HG03442 (cell line): ENCODE measurements at regions not wholly inside any gene's neighbourhood (a gene's known extent, or its start where the extent isn't known, plus 50 kb on each side); places are given as distances from the start of the nearest gene placed in this dataset.

Experiments used
- ATAC-seq: cut with Tn5 transposase; IDR thresholded peaks from one replicate; pipeline ENCODE4 v1.9.1; 2021; ENCODE audit warnings: mild to moderate bottlenecking, moderate library complexity; ENCODE audit not compliant: unreplicated experiment

- no peak for ATAC-seq
Observed at GRCh38 chr2:16051841-16052564, 111.7 kb downstream of the MYCN start.

DNA sequence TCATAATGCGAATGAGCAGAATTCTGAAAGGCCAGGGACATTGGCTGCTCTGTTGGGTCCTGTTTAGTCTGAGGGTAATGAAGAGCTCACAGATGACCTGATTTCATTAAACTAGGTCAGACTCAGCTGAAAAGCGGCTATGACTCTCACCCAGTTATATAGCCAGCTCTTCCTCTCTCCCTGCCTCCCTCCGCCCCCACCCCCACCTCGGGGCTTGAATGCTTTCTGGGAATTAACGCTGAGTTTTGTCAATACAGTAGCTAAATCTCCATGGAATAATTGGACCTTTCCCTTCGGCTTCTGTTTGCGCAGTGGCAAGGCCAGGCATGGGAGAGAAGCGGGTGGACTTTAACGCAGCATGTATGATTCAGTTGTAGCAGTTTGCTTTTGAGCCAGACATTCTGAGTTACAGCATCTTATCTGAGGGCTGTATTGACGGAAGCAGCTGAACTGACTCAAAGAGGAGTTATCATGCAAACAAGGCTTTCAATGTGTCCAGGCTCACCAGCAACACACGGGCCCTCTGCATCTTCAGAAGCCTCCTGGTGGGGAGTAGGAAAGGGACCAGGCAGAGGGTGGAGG lies 110.6 kb downstream of the MYCN start:
- ATAC-seq = no peak

- ATAC-seq = no peak
Observed at GRCh38 chr2:16050261-16050907, 110.0 kb downstream of the MYCN start.

DNA sequence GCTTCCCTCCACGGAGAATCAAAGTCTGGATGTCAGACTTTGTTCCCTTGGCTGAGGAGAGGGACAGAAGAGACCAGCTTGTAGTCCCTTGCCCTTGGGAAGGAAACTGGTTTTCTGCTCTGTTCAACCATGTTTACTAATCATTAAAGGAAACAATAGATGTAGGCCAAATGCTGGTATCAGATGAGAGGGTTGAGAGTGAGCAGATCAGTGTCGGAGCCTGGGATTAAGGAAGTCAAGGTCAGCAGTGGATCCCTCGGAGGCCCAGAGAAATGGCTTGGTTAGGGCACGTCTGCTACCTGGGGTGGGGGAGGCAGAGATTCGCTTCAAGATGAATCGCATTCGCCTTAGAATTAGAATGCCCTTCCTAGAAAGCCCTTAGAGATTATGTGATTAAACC lies 109.1 kb downstream of the MYCN start:
- ATAC-seq = no peak

- no peak for ATAC-seq
Observed at GRCh38 chr2:16048466-16048865, 108.1 kb downstream of the MYCN start.

GRCh38 chr2:16047701-16048100 lies 107.4 kb downstream of the MYCN start:
- no peak for ATAC-seq

- no peak for ATAC-seq
Observed at GRCh38 chr2:16046649-16047048, 106.3 kb downstream of the MYCN start.

- no peak for ATAC-seq
Observed at GRCh38 chr2:16045653-16046352, 105.5 kb downstream of the MYCN start.

- ATAC-seq = no peak
Observed at GRCh38 chr2:16044946-16045456, 104.7 kb downstream of the MYCN start.

- ATAC-seq = no peak
Observed at GRCh38 chr2:16043627-16044026, 103.3 kb downstream of the MYCN start.

- ATAC-seq = no peak
Observed at GRCh38 chr2:16043192-16043591, 102.8 kb downstream of the MYCN start.

DNA sequence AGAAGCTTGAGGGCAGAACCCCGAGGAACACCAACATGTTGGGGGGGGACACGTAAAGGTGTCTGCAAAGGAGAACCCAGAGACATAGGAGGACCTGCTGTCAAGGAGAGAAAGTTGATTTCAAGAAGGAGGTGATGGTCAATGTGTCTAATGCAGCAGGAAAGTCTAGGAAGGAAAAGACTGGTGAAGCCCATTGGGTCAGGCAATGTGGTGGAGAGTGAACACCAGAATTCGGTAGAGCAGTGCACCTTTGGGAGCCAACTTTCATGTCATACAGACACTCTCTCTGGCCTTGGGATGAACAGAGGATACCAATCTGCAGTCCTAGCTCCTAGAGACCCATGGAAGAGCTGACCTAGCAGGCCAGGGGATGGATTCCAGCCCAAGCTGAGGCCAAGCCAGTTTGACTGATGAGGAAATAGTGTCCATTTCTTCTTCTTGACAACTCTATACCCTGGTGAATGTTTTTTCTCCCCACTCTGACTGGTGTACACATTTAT lies 101.9 kb downstream of the MYCN start:
- no peak for ATAC-seq

DNA sequence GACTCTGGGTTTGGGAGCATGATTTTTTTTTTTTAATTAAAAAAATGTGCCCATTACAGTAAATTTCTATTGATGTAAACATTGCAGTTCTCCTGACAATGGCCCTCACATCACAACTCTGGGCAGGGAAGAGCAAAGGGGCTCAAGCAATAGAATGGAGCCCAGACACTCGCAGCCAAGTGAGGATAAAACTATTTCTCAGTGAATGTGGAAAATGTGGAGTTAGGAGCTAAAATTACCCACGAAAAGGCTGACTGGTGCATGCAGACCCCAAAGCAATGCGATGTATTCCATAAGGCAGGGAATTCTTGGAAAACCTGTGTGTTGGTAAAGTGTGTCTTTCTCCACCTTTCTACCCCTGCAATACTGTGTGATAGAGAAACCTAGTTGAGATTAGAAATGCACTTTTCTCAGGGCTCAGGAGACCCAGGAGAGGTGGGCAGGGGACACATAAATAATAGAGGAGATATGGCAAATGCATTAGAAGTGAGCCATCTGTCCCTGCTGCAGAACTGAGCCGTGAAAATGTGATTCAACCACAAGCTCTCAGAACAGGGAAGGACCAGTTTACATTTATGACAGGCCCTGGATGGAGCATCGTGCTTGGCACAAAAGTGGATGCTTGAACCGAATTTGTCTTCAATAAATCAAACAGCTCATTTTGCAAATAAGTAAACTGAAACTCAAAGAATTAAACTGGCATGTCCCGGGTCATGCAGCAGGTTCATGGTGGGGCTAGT lies 100.1 kb downstream of the MYCN start:
- ATAC-seq = no peak

DNA sequence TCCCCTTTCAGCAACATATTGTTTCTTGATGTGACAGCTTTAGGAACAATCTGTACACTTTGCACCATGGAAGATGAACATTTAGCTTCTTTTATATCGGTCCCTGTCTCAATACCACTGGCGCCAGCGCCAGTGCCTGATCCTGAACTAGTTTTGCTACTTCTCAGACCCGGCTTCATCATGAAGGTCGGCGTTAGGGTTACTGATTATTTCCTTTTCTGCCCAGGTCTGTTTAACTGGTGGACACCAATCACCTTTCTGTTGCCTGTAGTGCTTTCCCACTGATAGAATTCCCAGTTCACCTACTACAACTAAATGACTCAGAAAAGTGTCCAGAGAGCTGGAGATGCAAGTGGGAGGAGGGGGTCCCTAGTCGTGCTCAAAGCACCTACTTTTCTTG lies 99.5 kb downstream of the MYCN start:
- no peak for ATAC-seq

- no peak for ATAC-seq
Observed at GRCh38 chr2:16039055-16039454, 98.7 kb downstream of the MYCN start.

- ATAC-seq = no peak
Observed at GRCh38 chr2:16038621-16039020, 98.3 kb downstream of the MYCN start.

DNA sequence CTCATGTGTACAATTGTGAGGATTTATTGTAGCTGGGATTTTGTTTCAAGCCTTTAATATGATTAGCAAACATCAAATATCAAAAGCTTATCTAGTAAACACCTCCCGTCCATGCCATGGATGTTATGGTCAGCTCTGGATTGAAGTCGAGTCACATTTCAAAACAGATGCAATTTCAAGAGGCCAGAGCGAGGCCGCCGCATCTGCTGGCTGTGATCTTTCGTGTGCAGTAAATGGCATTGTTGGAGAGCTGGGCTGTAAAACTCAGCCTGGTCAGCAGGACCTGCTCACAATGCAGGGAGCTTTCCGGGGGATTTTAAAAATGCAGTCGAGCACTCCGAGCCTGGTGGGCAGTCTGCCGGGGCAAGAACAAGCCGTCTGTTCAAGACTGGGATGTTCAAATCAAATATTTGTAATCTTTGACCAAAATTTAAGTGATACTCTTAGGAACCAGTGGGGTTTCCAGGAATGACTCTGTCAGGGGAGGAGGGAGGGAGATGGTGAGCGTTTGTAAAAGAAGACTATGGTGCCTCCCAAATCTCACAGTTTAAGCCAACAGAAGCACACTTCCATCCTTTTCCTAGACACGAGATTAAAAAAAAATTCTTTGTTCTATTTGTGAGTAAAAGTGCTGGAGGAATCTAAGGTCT lies 97.6 kb downstream of the MYCN start:
- no peak for ATAC-seq

DNA sequence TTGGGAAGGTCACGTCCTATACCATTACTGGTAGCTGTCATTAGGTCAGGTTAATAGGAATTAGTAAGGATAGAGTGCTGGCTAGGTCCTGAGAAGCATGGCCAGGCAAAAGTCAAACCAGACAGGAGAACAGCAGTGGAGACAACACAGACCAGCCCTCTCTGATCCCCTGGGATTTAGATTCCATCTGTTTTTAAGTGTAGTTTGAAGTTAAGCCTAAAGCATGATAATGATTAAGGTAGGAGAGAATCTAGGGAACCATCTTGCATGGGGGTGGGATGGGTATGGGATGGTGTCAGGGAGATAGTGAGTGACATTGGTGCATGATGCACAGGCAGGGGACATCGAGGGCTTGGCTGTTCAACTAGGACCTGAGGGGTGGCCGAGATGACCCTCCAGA lies 96.6 kb downstream of the MYCN start:
- no peak for ATAC-seq

- no peak for ATAC-seq
Observed at GRCh38 chr2:16035747-16036745, 95.7 kb downstream of the MYCN start.
